ACC112 (cell line): ENCODE measurements at regions not wholly inside any gene's neighbourhood (a gene's known extent, or its start where the extent isn't known, plus 50 kb on each side); places are given as distances from the start of the nearest gene placed in this dataset.

ENCODE experiments used
- H2AFZ ChIP-seq: fragments of 200-600 bp; sonication (generic); one replicate; pipeline ENCODE4 v1.6.0; 2017; ENCODE audit warnings: antibody characterized with exemption, low read length; ENCODE audit not compliant: unreplicated experiment
- H3K27ac ChIP-seq: fragments of 200-600 bp; sonication (generic); 2 replicates; pipeline ENCODE4 v1.5.1; 2014; ENCODE audit warnings: low read depth, mild to moderate bottlenecking, antibody characterized with exemption, low read length, moderate library complexity
- H3K27me3 ChIP-seq: fragments of 200-600 bp; sonication (generic); 2 replicates; pipeline ENCODE4 v1.6.1; 2014; ENCODE audit warnings: mild to moderate bottlenecking, antibody characterized with exemption, low read length, moderate library complexity, mixed read lengths; ENCODE audit not compliant: insufficient read depth
- H3K36me3 ChIP-seq: fragments of 200-600 bp; sonication (generic); 2 replicates; pipeline ENCODE4 v1.6.1; 2016; ENCODE audit warnings: mild to moderate bottlenecking, antibody characterized with exemption, low read length, moderate library complexity, mixed read lengths; ENCODE audit not compliant: insufficient read depth
- H3K4me1 ChIP-seq: fragments of 200-600 bp; sonication (generic); one replicate; pipeline ENCODE4 v1.6.1; 2016; ENCODE audit warnings: low read length, mixed read lengths; ENCODE audit not compliant: insufficient read depth, unreplicated experiment, control insufficient read depth
- H3K4me3 ChIP-seq: fragments of 200-600 bp; sonication (generic); 2 replicates; pipeline ENCODE4 v1.5.1; 2014; ENCODE audit warnings: mild to moderate bottlenecking, low read depth, low read length
- H3K79me2 ChIP-seq: fragments of 200-600 bp; sonication (generic); one replicate; pipeline ENCODE4 v1.6.0; 2016; ENCODE audit warnings: low read length; ENCODE audit not compliant: control insufficient read depth, unreplicated experiment, insufficient read depth

DNA sequence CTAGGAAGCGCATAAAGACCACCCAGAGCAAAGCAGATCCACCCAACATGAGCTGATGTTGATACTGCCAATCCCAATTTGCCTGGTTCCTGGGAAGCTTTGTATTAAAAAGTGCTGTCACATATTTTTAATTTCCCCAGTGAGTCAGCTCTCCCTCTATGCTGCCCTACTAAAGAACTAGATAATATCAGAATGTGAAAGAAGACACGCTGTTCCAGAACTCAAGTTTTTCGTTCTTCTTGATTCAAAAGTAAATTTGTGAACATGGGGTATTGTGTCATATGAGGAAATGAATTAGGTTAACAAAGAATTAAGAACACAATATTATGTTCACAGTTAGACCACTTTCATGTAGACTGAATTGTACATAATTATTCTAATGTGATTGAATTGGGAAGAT is 734.2 kb upstream of the ALCAM start:
- no peaks in the 10 kb centered on the region for H3K27me3 ChIP-seq
- H3K27ac ChIP-seq: no peak overlapping the region
- H3K36me3 ChIP-seq: no peaks in the 10 kb centered on the region
- H3K4me1 ChIP-seq: peaks cover 28% of the 10 kb centered on the region
- no peak overlapping the region for H3K4me3 ChIP-seq
- H2AFZ ChIP-seq: peak overlapping the region; percentile 26
- H3K79me2 ChIP-seq: no peaks in the 10 kb centered on the region

DNA sequence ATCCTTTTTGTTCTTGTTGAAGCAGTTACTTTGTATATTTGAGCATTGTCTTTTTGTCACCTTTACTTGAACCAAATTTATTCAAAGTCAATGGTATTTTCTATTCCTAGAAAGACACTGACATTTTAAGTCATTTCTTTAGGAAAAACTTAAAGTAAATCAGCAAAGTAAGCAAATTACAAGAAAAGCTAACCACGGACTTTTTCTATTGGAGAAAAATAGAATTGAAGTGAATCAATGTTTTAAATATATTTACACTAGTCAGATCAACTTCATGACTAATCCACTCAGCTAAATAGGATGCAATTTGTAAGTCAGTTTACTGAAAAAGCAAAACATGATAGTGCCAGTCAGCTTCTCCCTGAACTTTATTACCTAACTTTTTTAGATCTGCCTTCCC is 733.8 kb upstream of the ALCAM start:
- H3K4me1 ChIP-seq: peaks cover 28% of the 10 kb centered on the region

DNA sequence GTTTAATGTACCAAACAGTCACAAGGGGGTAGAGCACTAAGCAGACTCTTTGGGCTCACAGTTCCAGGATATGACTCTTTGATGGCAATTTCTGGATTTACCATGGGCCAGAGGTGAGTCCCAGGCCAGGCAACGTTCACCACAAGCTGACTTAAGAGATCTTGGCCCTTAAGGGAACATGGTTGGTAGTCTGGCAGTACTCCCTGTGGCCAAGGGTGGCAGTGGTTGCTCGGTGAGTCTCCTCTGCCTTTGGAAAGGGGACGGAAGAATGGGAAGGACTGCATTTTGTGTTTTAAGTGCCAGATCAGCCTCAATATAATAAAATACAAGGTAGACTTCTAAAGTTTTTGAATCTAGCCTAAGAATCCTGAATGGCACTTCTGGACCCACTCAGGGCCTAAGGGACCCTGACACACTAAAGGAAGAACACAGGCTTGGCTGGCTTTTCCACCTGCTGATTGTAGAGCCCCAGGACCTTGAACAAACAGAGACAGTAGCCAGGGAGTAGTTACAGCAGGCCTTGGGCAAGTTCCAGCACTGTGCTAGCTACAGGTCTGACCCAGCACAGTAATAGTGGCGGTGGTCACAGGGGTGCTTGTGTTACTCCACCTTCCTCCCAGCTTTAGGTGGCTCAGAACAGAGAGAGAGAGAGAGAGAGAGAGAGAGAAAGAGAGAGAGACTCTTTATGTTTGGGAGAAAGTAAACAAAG is 730.7 kb upstream of the ALCAM start:
- Histone ChIP-seq H3K36me3 (no peaks in the 10 kb centered on the region), H2AFZ (no peak overlapping the region), H3K4me3 (no peak overlapping the region), H3K27me3 (no peaks in the 10 kb centered on the region), H3K27ac (no peak overlapping the region), H3K79me2 (no peaks in the 10 kb centered on the region), H3K4me1 (peaks cover 8% of the 10 kb centered on the region)

More for the DNA sequence above, 733.8 kb upstream of the ALCAM start:
- Histone ChIP-seq H3K27me3 (no peaks in the 10 kb centered on the region), H3K36me3 (no peaks in the 10 kb centered on the region), H3K79me2 (no peaks in the 10 kb centered on the region), H2AFZ (peak overlapping the region; percentile 26), H3K4me3 (no peak overlapping the region), H3K27ac (no peak overlapping the region)

DNA sequence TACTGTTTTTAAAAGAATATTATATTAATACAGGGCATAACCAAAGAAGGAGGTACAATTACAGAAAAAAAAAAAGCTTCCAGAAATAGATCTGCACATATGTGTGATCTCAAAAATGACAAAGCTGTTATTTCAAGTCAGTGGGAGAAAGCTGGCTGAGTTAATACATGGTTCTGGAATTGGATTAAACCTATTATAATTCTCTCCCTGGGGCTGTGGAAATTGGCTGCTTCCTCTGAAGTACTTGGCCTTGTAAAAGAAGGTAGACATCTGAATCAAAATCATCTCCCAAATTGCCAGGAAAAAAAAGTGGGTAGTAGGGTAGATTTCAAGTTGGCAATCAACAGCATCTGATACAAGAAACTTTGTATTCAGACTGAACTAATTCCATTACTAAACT is 723.9 kb upstream of the ALCAM start:
- Histone ChIP-seq H3K79me2 (no peaks in the 10 kb centered on the region), H3K27me3 (no peaks in the 10 kb centered on the region), H3K27ac (no peak overlapping the region), H2AFZ (no peak overlapping the region), H3K36me3 (no peaks in the 10 kb centered on the region), H3K4me1 (no peaks in the 10 kb centered on the region), H3K4me3 (no peak overlapping the region)

DNA sequence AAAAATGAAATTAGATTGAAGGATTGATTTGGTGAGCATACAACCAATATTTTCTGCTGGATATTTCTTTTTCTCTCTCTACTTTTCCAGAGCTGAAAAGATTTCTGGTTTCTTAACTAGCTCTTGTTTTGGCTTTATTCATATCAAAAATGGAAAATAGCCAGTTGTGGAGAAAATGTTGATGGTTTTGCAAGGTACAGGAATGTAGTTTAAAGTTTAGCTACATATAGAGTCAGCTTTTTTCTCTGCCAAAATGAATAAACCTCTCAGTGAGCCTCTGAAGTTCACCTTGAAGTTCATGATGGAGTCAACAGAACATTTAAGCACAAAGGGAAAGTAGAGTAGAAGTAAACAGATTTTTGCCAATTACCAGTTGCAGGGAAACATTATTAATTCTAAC is 720.5 kb upstream of the ALCAM start:
- Histone ChIP-seq H3K4me3 (no peak overlapping the region), H3K36me3 (no peaks in the 10 kb centered on the region), H3K79me2 (no peaks in the 10 kb centered on the region), H3K4me1 (no peaks in the 10 kb centered on the region), H2AFZ (peak overlapping the region; percentile 31), H3K27ac (no peak overlapping the region), H3K27me3 (no peaks in the 10 kb centered on the region)

DNA sequence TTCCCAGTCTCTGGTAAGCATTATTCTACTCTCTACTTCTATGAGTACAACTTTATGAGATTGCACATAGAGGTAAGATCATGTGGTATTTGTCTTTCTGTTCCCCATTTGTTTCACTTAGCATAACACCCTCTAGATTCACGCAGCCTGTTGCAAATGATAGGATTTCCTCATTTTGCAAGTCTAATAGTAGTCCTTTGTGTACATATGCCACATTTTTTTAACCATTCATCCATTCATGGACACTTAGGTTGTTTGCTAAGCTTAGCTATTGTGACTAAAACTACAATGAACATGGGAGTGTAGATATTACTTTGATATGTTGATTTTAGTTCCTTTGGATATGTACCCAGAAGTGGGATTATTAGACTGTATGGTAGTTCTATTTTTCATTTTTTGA is 717.9 kb upstream of the ALCAM start:
- no peaks in the 10 kb centered on the region for H3K27me3 ChIP-seq
- no peak overlapping the region for H2AFZ ChIP-seq
- no peak overlapping the region for H3K4me3 ChIP-seq

DNA sequence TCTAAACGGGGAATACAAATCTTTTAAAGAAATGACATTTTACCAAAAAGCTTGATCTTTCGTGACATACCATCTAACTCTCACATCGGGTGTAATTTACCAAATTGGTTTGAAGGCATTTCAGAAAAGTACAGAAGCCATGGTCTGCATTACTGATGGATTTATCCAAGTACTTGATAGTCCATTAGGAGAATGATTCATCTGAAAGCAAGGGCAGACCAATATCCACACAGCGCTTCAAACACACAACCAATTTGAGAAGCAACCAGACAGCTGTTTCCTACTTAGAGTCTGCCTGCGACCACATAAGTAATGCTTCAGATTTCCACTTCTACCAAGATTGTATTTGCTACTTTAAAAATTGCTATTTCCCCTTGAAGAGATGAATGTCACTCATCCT is 697.6 kb upstream of the ALCAM start:
- no peaks in the 10 kb centered on the region for H3K36me3 ChIP-seq
- peaks cover 3% of the 10 kb centered on the region for H3K4me1 ChIP-seq
- no peak overlapping the region for H3K27ac ChIP-seq
- no peaks in the 10 kb centered on the region for H3K27me3 ChIP-seq
- H3K79me2 ChIP-seq: no peaks in the 10 kb centered on the region
- H3K4me3 ChIP-seq: no peak overlapping the region
- H2AFZ ChIP-seq: no peak overlapping the region

More for the DNA sequence above, 717.9 kb upstream of the ALCAM start:
- Histone ChIP-seq H3K27ac (no peak overlapping the region), H3K4me1 (no peaks in the 10 kb centered on the region), H3K36me3 (no peaks in the 10 kb centered on the region), H3K79me2 (no peaks in the 10 kb centered on the region)

DNA sequence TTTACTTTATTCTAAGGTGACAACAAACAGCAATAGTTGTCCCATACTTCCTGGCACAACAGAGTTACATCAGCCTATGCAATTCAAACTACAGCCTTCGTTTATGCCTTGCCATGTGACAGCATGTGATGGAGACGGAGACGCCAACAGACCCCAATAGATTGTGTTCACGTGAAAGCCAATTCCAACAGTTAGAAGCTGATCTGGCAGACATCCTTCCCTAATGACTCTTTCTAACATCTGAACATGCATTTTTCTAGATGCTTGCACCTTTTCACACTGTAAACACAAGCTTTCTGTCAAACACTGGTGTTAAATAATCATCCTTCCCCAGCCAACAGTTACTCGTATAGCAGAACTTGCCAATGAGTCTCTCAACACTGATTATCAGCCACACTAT is 694.4 kb upstream of the ALCAM start:
- no peaks in the 10 kb centered on the region for H3K79me2 ChIP-seq
- H3K4me3 ChIP-seq: no peak overlapping the region
- H3K4me1 ChIP-seq: peaks cover 6% of the 10 kb centered on the region
- H2AFZ ChIP-seq: no peak overlapping the region
- no peaks in the 10 kb centered on the region for H3K36me3 ChIP-seq
- H3K27ac ChIP-seq: no peak overlapping the region
- H3K27me3 ChIP-seq: no peaks in the 10 kb centered on the region

DNA sequence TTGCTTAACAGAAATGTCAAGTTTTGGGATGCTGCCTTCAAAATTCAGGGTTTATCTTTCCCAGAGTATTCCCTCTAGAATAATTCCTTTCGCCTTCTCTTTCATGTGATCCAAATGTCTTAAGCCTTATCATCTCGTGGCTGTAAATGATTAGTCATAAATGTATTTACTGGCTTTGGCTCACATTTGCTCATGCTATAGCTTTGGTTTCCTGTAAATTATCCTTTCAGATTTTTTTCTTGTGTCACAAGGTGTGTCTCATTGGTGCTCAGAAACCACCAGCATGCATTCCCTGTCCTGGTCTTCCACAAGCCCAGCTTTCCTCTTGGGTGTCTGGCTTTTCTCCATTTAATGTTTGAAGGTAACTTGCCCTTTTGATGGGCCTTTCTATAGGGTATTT is 692.7 kb upstream of the ALCAM start:
- Histone ChIP-seq H3K79me2 (no peaks in the 10 kb centered on the region), H2AFZ (peak overlapping the region; percentile 40), H3K4me3 (no peak overlapping the region), H3K27ac (no peak overlapping the region), H3K27me3 (no peaks in the 10 kb centered on the region), H3K4me1 (peaks cover 6% of the 10 kb centered on the region), H3K36me3 (no peaks in the 10 kb centered on the region)

DNA sequence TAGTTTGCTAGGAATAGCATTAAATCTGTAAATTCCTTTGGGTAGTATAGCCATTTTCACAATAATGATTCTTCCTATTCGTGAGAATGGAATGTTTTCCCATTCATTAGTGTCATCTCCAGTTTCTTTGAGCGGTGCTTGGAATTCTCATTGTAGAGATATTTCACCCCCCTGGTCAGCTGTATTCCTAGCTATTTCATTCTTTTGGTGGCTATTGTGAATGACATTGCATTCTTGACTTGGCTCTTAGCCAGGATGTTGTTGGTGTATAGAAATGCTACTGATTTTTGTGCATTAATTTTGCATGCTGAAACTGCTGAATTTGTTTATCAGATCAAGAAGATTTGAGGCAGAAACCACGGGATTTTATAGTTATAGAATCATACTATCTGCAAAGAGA is 690.5 kb upstream of the ALCAM start:
- no peaks in the 10 kb centered on the region for H3K27me3 ChIP-seq
- peaks cover 6% of the 10 kb centered on the region for H3K4me1 ChIP-seq
- no peaks in the 10 kb centered on the region for H3K36me3 ChIP-seq
- H3K27ac ChIP-seq: no peak overlapping the region
- H2AFZ ChIP-seq: no peak overlapping the region
- H3K79me2 ChIP-seq: no peaks in the 10 kb centered on the region
- no peak overlapping the region for H3K4me3 ChIP-seq

DNA sequence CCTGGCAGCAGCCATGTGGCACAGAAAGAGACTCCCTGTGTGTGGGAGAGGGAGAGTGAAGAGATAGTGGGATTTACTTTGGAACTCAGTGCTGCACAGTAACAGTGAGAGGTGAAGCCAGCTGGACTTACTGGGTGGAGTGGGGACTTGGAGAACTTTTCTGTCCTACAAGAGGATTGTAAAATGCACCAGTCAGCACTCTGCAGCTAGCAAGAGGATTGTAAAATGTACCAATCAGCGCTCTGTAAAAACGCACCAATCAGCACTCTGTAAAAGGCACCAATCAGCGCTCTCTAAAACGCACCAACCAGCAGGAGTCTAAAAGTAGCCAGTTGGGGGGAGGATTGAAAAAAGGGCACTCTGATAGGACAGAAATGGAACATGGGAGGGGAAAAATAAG is 688.8 kb upstream of the ALCAM start:
- Histone ChIP-seq H3K36me3 (no peaks in the 10 kb centered on the region), H3K4me1 (peaks cover 6% of the 10 kb centered on the region), H3K4me3 (no peak overlapping the region), H3K27me3 (no peaks in the 10 kb centered on the region), H3K27ac (no peak overlapping the region), H3K79me2 (no peaks in the 10 kb centered on the region), H2AFZ (no peak overlapping the region)
